IPS-15b (cell line): ENCODE measurements at regions not wholly inside any gene's neighbourhood (a gene's known extent, or its start where the extent isn't known, plus 50 kb on each side); places are given as distances from the start of the nearest gene placed in this dataset.

Source experiments
- H3K27me3 ChIP-seq: one replicate; pipeline ENCODE4 v1.6.1; 2013; ENCODE audit warnings: low read length; ENCODE audit not compliant: control insufficient read depth, insufficient read depth
- H3K36me3 ChIP-seq: one replicate; pipeline ENCODE4 v1.6.1; 2013; ENCODE audit warnings: low read length; ENCODE audit not compliant: control insufficient read depth, insufficient read depth
- H3K4me1 ChIP-seq: one replicate; pipeline ENCODE4 v1.6.1; 2013; ENCODE audit warnings: mild to moderate bottlenecking, low read length; ENCODE audit not compliant: control insufficient read depth, insufficient read depth
- H3K4me3 ChIP-seq: one replicate; pipeline ENCODE4 v1.5.1; 2013; ENCODE audit warnings: low read depth, low read length
- H3K9ac ChIP-seq: one replicate; pipeline ENCODE4 v1.6.1; 2013; ENCODE audit warnings: low read depth, mild to moderate bottlenecking, low read length
- H3K9me3 ChIP-seq: one replicate; pipeline ENCODE4 v1.6.1; 2013; ENCODE audit warnings: mild to moderate bottlenecking, low read length; ENCODE audit not compliant: control insufficient read depth, insufficient read depth

DNA sequence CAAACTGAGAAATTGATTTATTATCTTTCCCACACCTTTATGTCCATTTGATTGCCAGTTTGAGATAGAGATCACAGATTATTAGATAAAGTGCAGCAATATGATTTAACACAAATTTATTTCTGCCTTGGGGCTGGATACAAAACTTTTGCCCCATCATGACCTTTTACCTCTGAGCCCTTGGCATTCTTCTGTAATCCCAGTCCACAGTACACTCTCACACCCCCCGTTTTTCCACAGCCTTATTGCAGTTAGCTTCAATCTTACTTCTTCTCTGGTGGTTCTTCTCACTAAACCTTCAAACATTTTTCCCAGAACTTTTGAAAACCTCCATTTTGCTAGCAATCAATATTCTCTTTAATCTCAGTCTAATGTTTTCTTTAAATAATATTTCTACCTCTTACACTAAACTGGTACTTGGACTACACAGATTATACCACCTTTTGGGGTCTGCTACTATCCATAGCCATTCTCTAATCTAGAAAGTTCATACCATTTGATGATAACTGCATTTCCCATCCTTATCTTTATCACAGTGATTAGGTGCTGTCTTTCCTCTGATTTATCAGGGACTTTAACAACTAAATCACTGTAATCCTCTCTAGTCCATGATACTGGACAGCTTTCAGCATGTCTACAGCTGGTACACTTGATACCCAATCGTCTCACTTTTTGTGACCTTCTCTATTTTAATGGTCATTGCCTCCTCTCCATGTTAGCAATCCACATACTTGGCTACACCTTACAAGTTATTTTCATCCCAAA lies 186.7 kb upstream of the PDE3A start:
- Histone ChIP-seq H3K9me3 (no peaks in the 10 kb centered on the region), H3K36me3 (no peaks in the 10 kb centered on the region), H3K9ac (no peak overlapping the region), H3K27me3 (no peaks in the 10 kb centered on the region), H3K4me1 (peaks cover 3% of the 10 kb centered on the region), H3K4me3 (no peak overlapping the region)

DNA sequence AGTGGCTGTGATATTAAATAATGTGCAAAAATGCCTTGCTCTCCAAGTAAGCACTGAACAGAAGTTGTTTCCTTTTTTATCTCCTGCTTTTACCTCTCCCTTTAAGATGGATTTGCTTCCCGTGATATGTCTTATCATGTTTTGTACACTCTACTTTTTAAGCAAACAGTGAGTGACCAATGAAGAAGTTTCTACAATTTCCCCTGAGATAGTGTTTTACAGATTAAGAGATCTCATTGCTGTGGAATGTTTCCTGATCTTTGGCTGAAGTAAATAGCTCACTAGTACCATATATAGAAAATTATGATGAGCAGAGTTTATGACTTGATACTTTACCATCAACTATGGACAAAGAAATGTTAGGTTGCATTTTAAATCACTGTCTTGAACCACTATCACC lies 184.8 kb upstream of the PDE3A start:
- H3K9me3 ChIP-seq, result no peaks in the 10 kb centered on the region
- no peaks in the 10 kb centered on the region for H3K27me3 ChIP-seq
- H3K36me3 ChIP-seq, result no peaks in the 10 kb centered on the region
- H3K9ac ChIP-seq, result no peak overlapping the region
- peaks cover 3% of the 10 kb centered on the region for H3K4me1 ChIP-seq
- no peak overlapping the region for H3K4me3 ChIP-seq

DNA sequence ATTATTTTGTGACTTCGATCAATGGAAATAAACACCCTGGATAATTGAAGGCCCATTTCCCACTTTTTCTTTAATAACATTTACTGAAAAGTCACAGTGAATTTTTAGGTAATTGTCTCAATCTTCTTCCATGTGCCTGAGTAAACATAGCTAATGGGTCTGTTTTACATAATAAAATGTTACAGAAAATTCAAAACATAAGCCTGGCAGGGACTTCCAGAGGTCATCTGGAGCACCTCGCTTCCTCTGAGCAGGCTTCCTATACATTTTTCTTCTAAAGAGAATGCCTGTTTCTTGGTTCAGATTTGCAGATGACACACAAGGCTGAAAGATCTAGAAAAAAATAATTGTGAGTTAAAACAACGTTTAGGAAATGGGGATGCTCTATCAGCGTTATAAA lies 183.8 kb upstream of the PDE3A start:
- H3K9ac ChIP-seq, result no peak overlapping the region
- no peaks in the 10 kb centered on the region for H3K36me3 ChIP-seq
- H3K4me3 ChIP-seq, result no peak overlapping the region
- peaks cover 3% of the 10 kb centered on the region for H3K4me1 ChIP-seq
- H3K9me3 ChIP-seq, result no peaks in the 10 kb centered on the region
- H3K27me3 ChIP-seq, result no peaks in the 10 kb centered on the region

- H3K4me1 ChIP-seq, result peaks cover 3% of the 10 kb centered on the region
- no peaks in the 10 kb centered on the region for H3K9me3 ChIP-seq
- no peaks in the 10 kb centered on the region for H3K36me3 ChIP-seq
- H3K4me3 ChIP-seq, result no peak overlapping the region
- no peaks in the 10 kb centered on the region for H3K27me3 ChIP-seq
- H3K9ac ChIP-seq, result no peak overlapping the region
These were observed 180.9 kb upstream of the PDE3A start for GRCh38 chr12:20187456-20187855.

DNA sequence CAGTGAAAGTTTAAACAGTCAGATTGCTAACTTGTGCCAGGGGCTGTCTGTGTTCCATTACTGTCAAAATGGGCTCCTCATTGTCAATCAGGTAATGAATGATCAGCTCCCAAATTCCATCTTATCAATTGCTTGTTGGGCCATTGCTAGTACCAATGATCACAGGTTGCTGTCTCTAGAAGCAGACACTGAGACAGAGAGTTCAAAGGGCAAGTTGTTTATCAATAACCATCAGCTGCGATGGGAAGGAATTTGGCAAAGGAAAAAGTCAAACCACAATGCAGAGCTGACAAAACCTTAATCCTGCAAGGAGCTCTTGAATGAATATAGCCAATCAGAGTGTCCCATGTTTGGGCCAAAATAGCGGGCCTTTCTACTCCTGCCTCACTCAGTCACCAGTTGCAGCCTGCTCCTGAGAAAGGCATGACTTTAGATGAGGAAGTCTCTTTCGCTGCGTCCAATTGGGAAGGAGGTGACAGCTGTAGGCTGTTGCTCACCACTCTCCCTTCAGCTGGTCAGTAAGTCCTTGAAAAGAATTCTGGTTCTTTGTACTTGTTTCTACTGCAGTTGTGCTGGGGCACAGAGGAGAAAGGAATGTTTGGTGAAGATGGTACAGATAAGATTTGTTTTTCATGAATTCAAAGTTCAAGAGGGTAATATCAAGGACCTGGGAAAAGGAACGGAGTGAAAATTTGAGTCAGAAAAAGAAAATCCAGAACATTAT lies 179.2 kb upstream of the PDE3A start:
- Histone ChIP-seq H3K36me3 (no peaks in the 10 kb centered on the region), H3K27me3 (no peaks in the 10 kb centered on the region), H3K9me3 (no peaks in the 10 kb centered on the region), H3K9ac (no peak overlapping the region), H3K4me3 (no peak overlapping the region), H3K4me1 (peaks cover 3% of the 10 kb centered on the region)

GRCh38 chr12:20189767-20190166 lies 178.6 kb upstream of the PDE3A start:
- no peak overlapping the region for H3K9ac ChIP-seq
- H3K4me1 ChIP-seq, result peaks cover under 1% of the 10 kb centered on the region
- no peaks in the 10 kb centered on the region for H3K9me3 ChIP-seq
- H3K4me3 ChIP-seq, result no peak overlapping the region
- H3K36me3 ChIP-seq, result no peaks in the 10 kb centered on the region
- H3K27me3 ChIP-seq, result no peaks in the 10 kb centered on the region

DNA sequence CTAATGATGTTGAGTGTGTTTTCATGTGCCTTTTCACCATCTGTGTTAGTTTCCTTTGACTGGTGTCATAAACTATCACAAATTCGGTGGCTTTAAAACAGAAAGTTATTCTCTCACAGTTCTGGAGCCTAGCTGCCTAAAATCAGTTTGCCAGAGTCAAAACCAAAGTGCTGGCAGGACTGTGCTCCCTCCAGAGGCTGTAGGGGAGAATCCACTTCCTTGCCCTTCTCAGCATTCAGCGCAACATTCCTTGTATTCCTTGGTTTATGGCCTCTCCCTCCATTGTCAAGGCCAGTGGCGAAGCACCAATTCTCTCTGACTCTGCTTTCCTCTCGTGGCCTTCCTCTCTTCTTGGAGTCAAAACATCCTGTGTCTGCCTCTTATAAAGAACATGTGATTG lies 174.2 kb upstream of the PDE3A start:
- Histone ChIP-seq H3K27me3 (no peaks in the 10 kb centered on the region), H3K9ac (no peak overlapping the region), H3K36me3 (no peaks in the 10 kb centered on the region), H3K4me3 (no peak overlapping the region), H3K9me3 (no peaks in the 10 kb centered on the region), H3K4me1 (no peaks in the 10 kb centered on the region)

DNA sequence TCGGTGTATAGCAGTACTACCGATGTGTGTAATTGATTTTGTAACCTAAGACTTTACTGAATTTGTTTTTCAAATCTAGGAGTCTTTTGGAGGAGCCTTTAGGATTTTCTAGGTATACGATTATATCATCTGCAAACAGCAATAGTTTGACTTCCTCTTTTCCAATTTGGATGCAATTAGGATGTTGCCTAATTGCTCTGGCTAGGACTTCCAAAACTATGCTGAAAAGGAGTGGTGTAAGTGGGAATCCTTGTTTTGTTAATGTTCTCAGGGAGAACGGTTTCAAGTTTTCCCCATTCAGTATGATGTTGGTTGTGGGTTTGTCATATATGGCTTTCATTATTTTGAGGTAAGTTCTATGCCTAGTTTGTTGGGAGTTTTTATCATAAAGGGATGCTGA lies 171.6 kb upstream of the PDE3A start:
- H3K9ac ChIP-seq, result no peak overlapping the region

DNA sequence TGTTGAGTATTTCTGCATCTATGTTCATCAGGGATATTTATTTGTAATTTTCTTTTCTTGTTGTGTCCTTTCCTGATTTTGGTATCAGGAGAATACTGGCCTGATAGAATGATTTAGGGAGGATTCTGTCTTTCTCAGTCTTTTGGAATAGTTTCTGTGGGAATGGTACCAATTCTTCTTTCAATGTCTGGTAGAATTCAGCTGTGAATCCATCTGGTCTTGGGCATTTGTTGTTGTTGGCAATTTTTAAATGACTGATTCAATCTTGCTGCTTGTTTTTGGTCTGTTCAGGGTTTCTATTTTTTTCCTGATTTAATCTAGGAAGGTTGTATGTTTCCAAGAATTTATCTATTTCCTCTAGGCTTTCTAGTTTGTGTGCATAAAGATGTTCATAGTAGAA lies 170.9 kb upstream of the PDE3A start:
- H3K4me1 ChIP-seq, result no peaks in the 10 kb centered on the region
- no peaks in the 10 kb centered on the region for H3K36me3 ChIP-seq
- no peaks in the 10 kb centered on the region for H3K27me3 ChIP-seq
- H3K9ac ChIP-seq, result no peak overlapping the region
- no peak overlapping the region for H3K4me3 ChIP-seq
- H3K9me3 ChIP-seq, result no peaks in the 10 kb centered on the region

More for the DNA sequence above, 171.6 kb upstream of the PDE3A start:
- H3K4me3 ChIP-seq, result no peak overlapping the region
- no peaks in the 10 kb centered on the region for H3K27me3 ChIP-seq
- no peaks in the 10 kb centered on the region for H3K36me3 ChIP-seq
- H3K4me1 ChIP-seq, result no peaks in the 10 kb centered on the region
- no peaks in the 10 kb centered on the region for H3K9me3 ChIP-seq

- H3K27me3 ChIP-seq, result no peaks in the 10 kb centered on the region
- no peaks in the 10 kb centered on the region for H3K9me3 ChIP-seq
- no peak overlapping the region for H3K4me3 ChIP-seq
- no peaks in the 10 kb centered on the region for H3K36me3 ChIP-seq
- no peak overlapping the region for H3K9ac ChIP-seq
- no peaks in the 10 kb centered on the region for H3K4me1 ChIP-seq
These were observed 168.6 kb upstream of the PDE3A start for GRCh38 chr12:20199780-20200179.

GRCh38 chr12:20201733-20202132 lies 166.6 kb upstream of the PDE3A start:
- H3K4me3 ChIP-seq, result no peak overlapping the region
- H3K9me3 ChIP-seq, result no peaks in the 10 kb centered on the region
- no peak overlapping the region for H3K9ac ChIP-seq
- no peaks in the 10 kb centered on the region for H3K27me3 ChIP-seq
- H3K4me1 ChIP-seq, result no peaks in the 10 kb centered on the region
- no peaks in the 10 kb centered on the region for H3K36me3 ChIP-seq

DNA sequence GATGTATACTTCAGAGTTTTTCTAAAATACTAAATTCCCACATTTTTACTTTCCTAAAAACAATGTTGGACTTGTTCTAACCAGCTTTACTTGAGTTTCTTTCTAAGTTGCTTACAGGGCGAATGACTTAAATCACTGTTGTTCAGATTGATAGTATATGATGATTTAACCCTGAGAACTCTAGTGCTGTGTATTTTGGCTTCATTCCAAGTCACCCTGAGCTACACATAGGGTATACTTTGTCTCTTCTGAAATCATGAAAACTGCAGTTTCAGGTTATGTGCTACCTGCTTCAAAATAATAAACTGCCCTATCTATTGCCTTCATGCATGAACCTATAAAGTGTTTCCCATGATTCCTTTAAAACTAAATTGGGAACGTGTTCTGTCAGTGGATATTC lies 162.5 kb upstream of the PDE3A start:
- H3K4me3 ChIP-seq, result no peak overlapping the region
- no peaks in the 10 kb centered on the region for H3K4me1 ChIP-seq
- no peaks in the 10 kb centered on the region for H3K9me3 ChIP-seq
- H3K27me3 ChIP-seq, result no peaks in the 10 kb centered on the region
- no peaks in the 10 kb centered on the region for H3K36me3 ChIP-seq
- no peak overlapping the region for H3K9ac ChIP-seq
